CD4-positive, alpha-beta T cell (primary cell): ENCODE measurements at regions not wholly inside any gene's neighbourhood (a gene's known extent, or its start where the extent isn't known, plus 50 kb on each side); places are given as distances from the start of the nearest gene placed in this dataset.

Source experiments
- ATAC-seq: fragments of 200-7000 bp; cut with Tn5 transposase; one replicate; pipeline ENCODE4 v1.10.0; 2022; ENCODE audit warnings: mild to moderate bottlenecking; ENCODE audit not compliant: poor library complexity
- CTCF ChIA-PET: fragments of 350-600 bp; sonication (Branson Sonifier 250); formaldehyde crosslinking; loops from one replicate; lab custom pipeline; 2021; ENCODE audit warnings: antibody characterized with exemption, inconsistent platforms; lab: Charles Lee
- POLR2A ChIA-PET: fragments of 350-600 bp; sonication (Branson Sonifier 250); formaldehyde crosslinking; loops from one replicate; lab custom pipeline; 2021; ENCODE audit warnings: antibody characterized with exemption, inconsistent platforms; lab: Charles Lee
- DNase-seq, 14 experiments: peaks; one replicate each; pipeline ENCODE4 v3.0.0-alpha.2; 2013 to 2020; ENCODE audit warnings: mixed read lengths in 2 of 14
- H3K27ac ChIP-seq, 2 donors: one replicate each; pipeline versions ENCODE4 v1.5.1 to v1.7.0; 2013; ENCODE audit warnings: low read length in 2 of 2, low read depth in 1 of 2, mild to moderate bottlenecking in 1 of 2
- H3K27me3 ChIP-seq, 2 experiments: 1 replicate in 1 of 2; 2 replicates in 1 of 2; pipeline versions ENCODE4 v1.6.1 to v1.7.0; 2013; ENCODE audit warnings: low read length in 2 of 2, control low read depth in 1 of 2, mild to moderate bottlenecking in 1 of 2, moderate library complexity in 1 of 2; ENCODE audit not compliant: insufficient read depth in 2 of 2, control insufficient read depth in 1 of 2
- H3K36me3 ChIP-seq: one replicate; pipeline ENCODE4 v1.6.1; 2013; ENCODE audit warnings: low read length, control low read depth; ENCODE audit not compliant: insufficient read depth
- H3K4me1 ChIP-seq: one replicate; pipeline ENCODE4 v1.6.1; 2013; ENCODE audit warnings: low read length, control low read depth; ENCODE audit not compliant: insufficient read depth
- H3K4me3 ChIP-seq: one replicate; pipeline ENCODE4 v1.5.1; 2013; ENCODE audit warnings: mild to moderate bottlenecking, low read length, moderate library complexity
- H3K9me3 ChIP-seq, 2 experiments: 1 replicate in 1 of 2; 2 replicates in 1 of 2; pipeline versions ENCODE4 v1.6.1 to v1.7.0; 2013; ENCODE audit warnings: low read length in 2 of 2, mild to moderate bottlenecking in 2 of 2, control low read depth in 1 of 2, moderate library complexity in 1 of 2; ENCODE audit not compliant: control insufficient read depth in 1 of 2, insufficient read depth in 1 of 2
- H3K27ac Mint-ChIP-seq: one replicate; pipeline ENCODE4 v1.8.0; 2020; ENCODE audit warnings: mixed read lengths
- H3K27me3 Mint-ChIP-seq: one replicate; pipeline ENCODE4 v1.8.0; 2021; ENCODE audit warnings: mixed read lengths
- H3K36me3 Mint-ChIP-seq: one replicate; pipeline ENCODE4 v1.8.0; 2021; ENCODE audit warnings: low read depth, mixed read lengths
- H3K4me1 Mint-ChIP-seq: one replicate; pipeline ENCODE4 v1.8.0; 2021; ENCODE audit warnings: low read depth, mixed read lengths
- H3K4me3 Mint-ChIP-seq: one replicate; pipeline ENCODE4 v1.8.0; 2020; ENCODE audit warnings: mild to moderate bottlenecking, mixed read lengths
- H3K9me3 Mint-ChIP-seq: one replicate; pipeline ENCODE4 v1.8.0; 2020; ENCODE audit warnings: mixed read lengths
- intact Hi-C, 2 experiments: fragments of 100-400 bp; cut with DNase I in 1 of 2; cut with micrococcal nuclease in 1 of 2; formaldehyde crosslinking; loops; one replicate each; pipeline versions ENCODE4 v1.15.1 to v1.9.0; 2023 to 2025; cut with DNase I, micrococcal nuclease
- TF ChIP-seq, protein P1 (sequence below): fragments of 200-600 bp; IDR thresholded peaks from one replicate; pipeline ENCODE4 v1.8.0; 2022; ENCODE audit warnings: antibody characterized with exemption, mild to moderate bottlenecking

DNA sequence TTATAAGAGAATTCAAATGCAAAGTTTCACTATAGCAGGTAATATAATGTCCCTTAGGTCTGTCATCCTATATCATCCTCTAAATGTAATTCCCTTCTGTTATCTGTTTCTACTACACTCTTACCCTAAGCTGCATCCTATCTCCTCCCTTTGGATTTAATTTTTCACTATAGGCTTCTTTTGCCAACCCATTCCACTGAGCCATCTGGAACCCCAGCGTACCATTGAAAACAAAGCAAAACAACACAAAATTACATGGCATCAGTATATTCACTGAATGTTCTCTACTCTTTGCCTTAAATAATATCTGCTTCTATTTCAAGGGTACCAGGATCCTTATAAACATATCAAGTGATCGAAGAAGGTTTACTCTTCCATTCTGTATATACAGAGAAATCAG lies 1530.2 kb upstream of the LRRTM3 start:
- Histone ChIP-seq H3K27ac (no peak overlapping the region), H3K9me3 (no peaks in the 10 kb centered on the region), H3K4me3 (no peak overlapping the region), H3K4me1 (no peaks in the 10 kb centered on the region), H3K36me3 (no peaks in the 10 kb centered on the region), H3K27me3 (no peaks in the 10 kb centered on the region)
- Mint-ChIP-seq H3K4me1 (no peaks in the 10 kb centered on the region), H3K9me3 (peaks cover 15% of the 10 kb centered on the region), H3K27ac (no peak overlapping the region), H3K4me3 (no peak overlapping the region), H3K27me3 (no peaks in the 10 kb centered on the region), H3K36me3 (no peaks in the 10 kb centered on the region)
- POLR2A ChIA-PET: no interaction called here
- no peak for ATAC-seq
- CTCF ChIA-PET: no interaction called here
- DNase-seq: no peak
- TF ChIP-seq, protein P1, sequence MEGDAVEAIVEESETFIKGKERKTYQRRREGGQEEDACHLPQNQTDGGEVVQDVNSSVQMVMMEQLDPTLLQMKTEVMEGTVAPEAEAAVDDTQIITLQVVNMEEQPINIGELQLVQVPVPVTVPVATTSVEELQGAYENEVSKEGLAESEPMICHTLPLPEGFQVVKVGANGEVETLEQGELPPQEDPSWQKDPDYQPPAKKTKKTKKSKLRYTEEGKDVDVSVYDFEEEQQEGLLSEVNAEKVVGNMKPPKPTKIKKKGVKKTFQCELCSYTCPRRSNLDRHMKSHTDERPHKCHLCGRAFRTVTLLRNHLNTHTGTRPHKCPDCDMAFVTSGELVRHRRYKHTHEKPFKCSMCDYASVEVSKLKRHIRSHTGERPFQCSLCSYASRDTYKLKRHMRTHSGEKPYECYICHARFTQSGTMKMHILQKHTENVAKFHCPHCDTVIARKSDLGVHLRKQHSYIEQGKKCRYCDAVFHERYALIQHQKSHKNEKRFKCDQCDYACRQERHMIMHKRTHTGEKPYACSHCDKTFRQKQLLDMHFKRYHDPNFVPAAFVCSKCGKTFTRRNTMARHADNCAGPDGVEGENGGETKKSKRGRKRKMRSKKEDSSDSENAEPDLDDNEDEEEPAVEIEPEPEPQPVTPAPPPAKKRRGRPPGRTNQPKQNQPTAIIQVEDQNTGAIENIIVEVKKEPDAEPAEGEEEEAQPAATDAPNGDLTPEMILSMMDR: no peak
- intact Hi-C loops: no loop called here

GRCh38 chr10:65396997-65397396 lies 1528.8 kb upstream of the LRRTM3 start:
- H3K4me3 Mint-ChIP-seq: no peak overlapping the region
- H3K27ac ChIP-seq: no peak overlapping the region
- DNase-seq (no peak), ATAC-seq (no peak)
- H3K27me3 Mint-ChIP-seq: no peaks in the 10 kb centered on the region
- no peaks in the 10 kb centered on the region for H3K36me3 ChIP-seq
- H3K4me1 ChIP-seq: no peaks in the 10 kb centered on the region
- no peaks in the 10 kb centered on the region for H3K36me3 Mint-ChIP-seq
- peaks cover 15% of the 10 kb centered on the region for H3K9me3 Mint-ChIP-seq
- H3K9me3 ChIP-seq: no peaks in the 10 kb centered on the region
- H3K27me3 ChIP-seq: no peaks in the 10 kb centered on the region
- H3K4me3 ChIP-seq: no peak overlapping the region
- H3K27ac Mint-ChIP-seq: no peak overlapping the region
- H3K4me1 Mint-ChIP-seq: no peaks in the 10 kb centered on the region
- TF ChIP-seq, protein P1: no peak
- ChIA-PET CTCF (no interaction called here), POLR2A (no interaction called here)
- intact Hi-C loops: no loop called here

GRCh38 chr10:65408401-65408800 lies 1517.4 kb upstream of the LRRTM3 start:
- DNase-seq: no peak
- ChIA-PET CTCF (no interaction called here), POLR2A (no interaction called here)
- Histone ChIP-seq H3K36me3 (no peaks in the 10 kb centered on the region), H3K4me1 (no peaks in the 10 kb centered on the region), H3K9me3 (no peaks in the 10 kb centered on the region), H3K4me3 (no peak overlapping the region), H3K27me3 (no peaks in the 10 kb centered on the region), H3K27ac (no peak overlapping the region)
- TF ChIP-seq, protein P1: no peak
- no peak for ATAC-seq
- peaks cover 12% of the 10 kb centered on the region for H3K9me3 Mint-ChIP-seq
- no peaks in the 10 kb centered on the region for H3K27me3 Mint-ChIP-seq
- H3K27ac Mint-ChIP-seq: no peak overlapping the region
- H3K4me1 Mint-ChIP-seq: no peaks in the 10 kb centered on the region
- H3K36me3 Mint-ChIP-seq: no peaks in the 10 kb centered on the region
- intact Hi-C loops: no loop called here
- H3K4me3 Mint-ChIP-seq: no peak overlapping the region
